Heart left ventricle (tissue), 13 donors: ENCODE measurements at regions not wholly inside any gene's neighbourhood (a gene's known extent, or its start where the extent isn't known, plus 50 kb on each side); places are given as distances from the start of the nearest gene placed in this dataset.

Experiments used
- POLR2A ChIP-seq, 2 donors: fragments of 450-650 bp; IDR thresholded peaks; one replicate each; pipeline ENCODE4 v1.6.1; 2017; ENCODE audit warnings: antibody characterized with exemption in 2 of 2, mild to moderate bottlenecking in 2 of 2, moderate library complexity in 2 of 2
- TF ChIP-seq, protein P1 (sequence below), 12 donors: fragments of 200-600 bp; sonication (generic) in 4 of 12; IDR thresholded peaks; one replicate each; pipeline versions ENCODE4 v1.5.0 to v1.8.0; 2018 to 2022; ENCODE audit warnings: antibody characterized with exemption in 12 of 12, mild to moderate bottlenecking in 5 of 12
- donor health status: ischemic (EF 13 %, LVEDD 7.1; RV severe dilation, severe dysfunction).
- donor health status: DM: no; HTN: yes; CAD: no.
- donor health status: DM: no; HTN: no; CAD: no.
- donor health status: ischemic (EF 25% LVEDD 6.9; RV normal size, moderate dysfunction).
- donor health status: ischemic (EF 25% LVEDD 5.7; RV mildly dilated, moderate dysfunction).
- donor health status: ischemic (EF 35%, LVEDD 5.7; RV mildly dilated, moderate dysfunction).
- donor health status: nonischemic (EF 11% LVEDD 7.7; RV severe dilation, severe dysfunction).
- donor health status: DM: yes; HTN: yes; CAD: no.
- donor health status: PGD.
- donor health status: ischemic (EF 29% LVEDD 5.4; RV normal size, mild dysfunction).
- donor health status: nonischemic (EF 23%, LVEDD 6.1; RV moderate dilation, normal function).

DNA sequence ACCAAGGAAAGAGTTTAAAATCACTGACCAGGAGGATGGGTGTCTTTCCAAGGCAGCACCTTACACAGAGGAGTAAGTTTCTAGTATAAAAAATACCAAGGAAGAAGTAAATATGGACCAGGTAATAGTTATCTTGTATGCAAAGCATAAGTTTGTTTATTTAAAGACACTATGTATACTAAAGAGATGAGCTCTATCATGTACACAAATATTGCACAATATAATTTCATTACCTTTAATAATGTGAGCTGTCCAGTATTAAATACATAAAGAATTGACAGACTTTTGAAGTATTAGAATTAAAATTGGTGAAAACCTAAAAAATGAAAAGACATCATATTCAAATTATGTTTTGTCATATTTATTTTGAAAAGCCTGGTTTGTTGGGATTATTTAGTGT, 322.0 kb upstream of the MIR17HG start:
- no peak for TF ChIP-seq POLR2A (IDR thresholded peaks at IDR 0.05)
- TF ChIP-seq, protein P1, sequence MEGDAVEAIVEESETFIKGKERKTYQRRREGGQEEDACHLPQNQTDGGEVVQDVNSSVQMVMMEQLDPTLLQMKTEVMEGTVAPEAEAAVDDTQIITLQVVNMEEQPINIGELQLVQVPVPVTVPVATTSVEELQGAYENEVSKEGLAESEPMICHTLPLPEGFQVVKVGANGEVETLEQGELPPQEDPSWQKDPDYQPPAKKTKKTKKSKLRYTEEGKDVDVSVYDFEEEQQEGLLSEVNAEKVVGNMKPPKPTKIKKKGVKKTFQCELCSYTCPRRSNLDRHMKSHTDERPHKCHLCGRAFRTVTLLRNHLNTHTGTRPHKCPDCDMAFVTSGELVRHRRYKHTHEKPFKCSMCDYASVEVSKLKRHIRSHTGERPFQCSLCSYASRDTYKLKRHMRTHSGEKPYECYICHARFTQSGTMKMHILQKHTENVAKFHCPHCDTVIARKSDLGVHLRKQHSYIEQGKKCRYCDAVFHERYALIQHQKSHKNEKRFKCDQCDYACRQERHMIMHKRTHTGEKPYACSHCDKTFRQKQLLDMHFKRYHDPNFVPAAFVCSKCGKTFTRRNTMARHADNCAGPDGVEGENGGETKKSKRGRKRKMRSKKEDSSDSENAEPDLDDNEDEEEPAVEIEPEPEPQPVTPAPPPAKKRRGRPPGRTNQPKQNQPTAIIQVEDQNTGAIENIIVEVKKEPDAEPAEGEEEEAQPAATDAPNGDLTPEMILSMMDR (IDR thresholded peaks at IDR 0.05): no peak
